CD4-positive, alpha-beta T cell treated with Interferon alpha-2 for 1 hour (primary cell): ENCODE measurements at regions not wholly inside any gene's neighbourhood (a gene's known extent, or its start where the extent isn't known, plus 50 kb on each side); places are given as distances from the start of the nearest gene placed in this dataset.
"Not testable (repeated sequence)": the region's sequence is repeated elsewhere in the genome, so short reads cannot be mapped to it uniquely, and the experiment has no call there.

Source experiments
- DNase-seq, 2 donors: peaks; one replicate each; pipeline ENCODE4 v3.0.0-alpha.2; 2020 to 2022

GRCh38 chr4:54409270-54409817 lies 180.3 kb downstream of the PDGFRA start:
- not testable (repeated sequence) for DNase-seq

GRCh38 chr4:54414545-54414944 lies 185.5 kb downstream of the PDGFRA start:
- no peak for DNase-seq

DNA sequence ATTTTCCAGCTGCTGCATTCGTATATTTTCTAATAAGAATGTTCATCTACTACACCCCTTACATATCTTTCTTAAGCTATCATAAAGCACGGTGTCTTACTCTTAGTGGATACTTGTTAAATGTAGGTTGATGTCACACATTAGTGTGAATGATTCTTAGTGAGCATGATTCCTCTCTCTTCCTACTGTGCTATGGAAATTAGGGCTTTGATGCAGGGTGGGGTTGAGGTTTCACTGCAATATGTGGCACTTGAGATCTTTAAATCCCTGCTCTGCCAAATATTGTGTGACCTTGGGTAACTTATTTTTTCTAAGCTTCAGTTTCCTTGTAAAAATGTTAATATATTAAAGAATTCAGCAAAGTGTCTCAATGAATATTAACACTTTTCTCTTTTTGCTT lies 188.4 kb downstream of the PDGFRA start:
- DNase-seq: no peak

DNA sequence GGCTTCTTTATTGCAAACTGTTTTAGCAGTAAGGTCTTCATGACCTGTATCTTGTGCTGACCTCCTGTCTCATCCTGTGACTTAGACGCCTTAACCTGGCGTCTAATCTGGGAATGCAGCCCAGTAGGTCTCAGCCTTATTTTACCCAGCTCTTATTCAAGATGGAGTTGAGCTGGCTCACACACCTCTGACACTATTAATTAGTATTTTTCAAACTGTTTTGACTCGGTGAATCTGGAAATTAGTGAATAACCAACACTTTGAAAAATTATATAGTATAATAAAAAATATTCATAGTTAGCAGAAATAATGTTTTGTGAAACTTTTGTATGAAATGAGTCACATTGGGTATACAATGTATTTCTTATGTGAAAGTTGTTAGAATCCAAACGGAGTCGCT lies 189.4 kb downstream of the PDGFRA start:
- DNase-seq: no peak

- DNase-seq: no peak
Measured at GRCh38 chr4:54423066-54423465, 194.0 kb downstream of the PDGFRA start.

GRCh38 chr4:54427826-54428225 lies 198.7 kb downstream of the PDGFRA start:
- DNase-seq: no peak

DNA sequence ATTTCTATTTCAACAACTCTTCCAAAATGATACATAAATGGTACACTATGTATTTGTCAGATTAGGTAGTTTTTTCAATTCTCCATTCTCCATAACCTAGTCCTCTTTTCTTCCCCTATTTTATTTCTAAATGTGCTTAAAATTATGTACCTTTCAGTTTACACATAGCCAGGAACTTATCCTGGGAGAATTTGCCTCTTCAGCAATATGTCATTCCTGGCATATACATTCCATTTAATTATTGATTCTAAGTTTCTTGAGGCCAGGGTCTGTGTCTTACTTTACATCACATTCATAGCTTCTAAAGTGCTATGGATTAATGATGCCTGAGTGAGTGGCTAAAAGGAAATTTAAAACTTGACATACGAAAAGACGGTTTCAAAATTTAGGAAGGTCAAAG lies 199.8 kb downstream of the PDGFRA start:
- DNase-seq: no peak

- DNase-seq: no peak
Measured at GRCh38 chr4:54433686-54434085, 204.6 kb downstream of the PDGFRA start.

DNA sequence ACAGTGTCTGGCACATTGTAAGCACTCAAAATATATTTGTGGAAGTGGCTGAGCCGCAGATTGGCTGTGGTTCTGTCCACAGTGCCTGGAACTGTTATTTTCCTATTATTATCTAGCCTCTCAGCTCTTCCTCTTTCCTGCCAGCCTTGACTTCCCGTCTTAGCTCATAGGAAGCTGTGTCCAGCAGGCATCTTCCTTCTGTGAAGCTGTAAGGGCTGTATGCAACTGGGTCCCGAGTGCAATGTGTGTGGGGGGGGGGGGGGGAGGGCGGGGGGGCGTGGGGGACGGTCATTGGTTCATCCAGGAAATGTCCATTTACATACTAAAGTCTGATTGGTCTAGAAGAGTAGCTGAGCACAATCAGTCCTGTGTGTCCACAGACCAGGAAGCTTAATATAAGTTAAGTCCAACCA lies 210.7 kb downstream of the PDGFRA start:
- peak; percentile 8 to 27 for DNase-seq

DNA sequence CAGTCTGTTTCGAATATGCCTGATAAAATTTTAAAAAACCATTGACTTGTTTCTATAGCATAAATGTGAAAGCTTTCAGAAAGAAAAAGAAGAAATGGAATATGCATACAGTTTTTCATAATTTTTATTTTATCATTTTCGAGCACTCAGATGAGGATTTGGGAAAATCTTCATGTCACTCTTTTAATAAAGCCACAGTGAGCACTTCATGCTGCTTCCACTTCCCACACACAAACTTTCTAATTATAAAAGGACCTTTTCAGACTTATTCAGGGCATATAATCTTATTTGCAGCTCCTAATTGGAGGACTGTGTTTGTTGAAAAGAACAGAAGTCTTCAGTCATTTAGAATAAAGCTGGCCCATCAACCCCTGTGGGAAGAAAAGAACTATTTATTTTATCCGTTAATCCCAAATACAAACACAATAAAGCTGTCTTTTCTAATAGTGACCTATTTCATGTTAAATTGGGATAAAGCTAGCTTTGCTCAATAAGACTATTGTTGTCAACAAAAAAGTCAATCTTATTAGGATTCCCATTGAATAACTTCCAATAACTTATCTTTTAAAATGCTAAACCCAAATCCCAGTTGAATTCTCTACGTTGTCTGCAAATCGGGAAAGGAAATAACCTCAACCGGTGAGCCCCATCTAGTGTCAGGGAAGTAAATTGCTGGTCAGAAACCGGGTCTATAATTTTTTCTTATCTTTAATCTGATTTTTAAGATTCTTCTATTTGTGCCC lies 211.5 kb downstream of the PDGFRA start:
- DNase-seq: no peak

DNA sequence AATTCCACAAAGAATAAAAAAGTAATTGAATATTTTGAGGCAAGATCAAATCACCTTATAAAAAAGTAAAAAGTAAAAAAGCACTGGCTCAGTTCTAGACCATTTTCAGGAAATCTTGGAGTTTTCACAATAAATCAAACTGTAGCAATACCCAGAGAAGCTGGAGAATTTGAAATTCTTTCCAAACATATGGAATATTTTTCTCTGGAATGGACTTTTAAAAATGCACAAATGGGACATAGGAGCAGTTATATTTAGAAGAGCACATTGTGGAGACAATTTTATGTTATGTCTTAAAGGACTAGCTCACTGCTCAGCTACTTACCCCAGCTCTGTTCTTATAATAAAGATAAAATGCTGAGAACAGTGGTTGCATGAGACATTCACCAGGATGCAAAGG lies 211.9 kb upstream of the KIT start:
- no peak for DNase-seq

- no peak for DNase-seq
Measured at GRCh38 chr4:54446581-54446980, 211.2 kb upstream of the KIT start.

DNA sequence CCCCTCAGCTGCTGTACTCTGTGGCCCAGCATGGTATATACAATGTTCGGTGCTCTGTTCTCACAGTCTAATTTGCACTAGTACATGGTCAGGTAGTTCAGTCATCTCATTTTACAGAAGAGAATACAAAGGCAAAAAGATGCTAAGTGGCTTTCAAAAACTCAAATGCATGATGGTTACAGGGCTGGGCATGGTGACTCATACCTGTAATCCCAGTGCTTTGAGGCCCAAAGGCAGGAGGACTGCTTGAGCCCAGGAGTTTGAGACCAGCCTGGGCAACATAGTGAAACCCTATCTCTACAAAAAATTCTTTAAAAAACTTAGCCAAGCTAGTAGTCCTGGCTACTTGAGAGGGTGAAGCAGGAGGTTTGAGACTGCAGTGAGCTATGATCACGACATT lies 210.5 kb upstream of the KIT start:
- DNase-seq: no peak

GRCh38 chr4:54449999-54450398 lies 207.8 kb upstream of the KIT start:
- no peak for DNase-seq

DNA sequence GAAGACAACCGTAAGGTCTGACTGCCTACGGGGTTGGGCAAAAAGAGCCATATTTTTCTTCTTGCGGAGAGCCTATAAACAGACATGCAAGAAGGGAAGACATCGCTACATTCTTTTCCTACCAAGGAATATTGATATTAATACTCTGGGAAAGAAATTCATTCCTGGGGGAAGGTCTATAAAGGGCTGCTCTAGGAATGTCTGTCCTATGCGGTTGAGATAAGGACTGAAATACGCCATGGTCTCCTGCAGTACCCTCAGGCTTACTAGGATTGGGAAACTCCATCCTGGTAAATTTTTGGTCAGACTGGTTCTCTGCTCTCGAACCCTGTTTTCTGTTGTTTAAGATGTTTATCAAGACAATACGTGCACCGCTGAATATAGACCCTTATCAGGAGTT lies 190.8 kb upstream of the KIT start:
- not testable (repeated sequence) for DNase-seq

DNA sequence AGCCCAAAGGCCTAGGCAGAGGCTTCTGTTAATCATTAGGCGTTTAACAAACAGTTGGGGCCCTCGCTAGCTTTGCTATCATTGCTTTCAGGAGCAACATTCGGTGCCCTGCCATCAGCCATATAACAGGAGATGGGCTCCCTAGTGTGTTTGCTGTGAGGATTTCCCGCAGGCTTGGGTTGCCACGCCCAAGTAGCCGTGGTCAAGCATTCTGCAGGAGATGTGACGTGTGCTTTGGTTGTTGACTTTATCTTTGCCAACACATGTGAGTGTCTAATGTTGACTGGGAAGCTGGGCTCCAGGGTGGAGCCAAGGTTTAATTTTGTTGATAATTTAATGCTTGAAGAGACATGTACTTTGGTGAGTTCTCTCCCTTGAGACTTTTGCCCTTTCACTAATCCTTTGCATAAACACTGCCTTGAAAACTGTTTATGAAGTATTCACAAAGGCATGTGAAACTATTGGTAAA lies 184.6 kb upstream of the KIT start:
- no peak for DNase-seq

- DNase-seq: no peak
Measured at GRCh38 chr4:54473798-54474197, 184.0 kb upstream of the KIT start.

DNA sequence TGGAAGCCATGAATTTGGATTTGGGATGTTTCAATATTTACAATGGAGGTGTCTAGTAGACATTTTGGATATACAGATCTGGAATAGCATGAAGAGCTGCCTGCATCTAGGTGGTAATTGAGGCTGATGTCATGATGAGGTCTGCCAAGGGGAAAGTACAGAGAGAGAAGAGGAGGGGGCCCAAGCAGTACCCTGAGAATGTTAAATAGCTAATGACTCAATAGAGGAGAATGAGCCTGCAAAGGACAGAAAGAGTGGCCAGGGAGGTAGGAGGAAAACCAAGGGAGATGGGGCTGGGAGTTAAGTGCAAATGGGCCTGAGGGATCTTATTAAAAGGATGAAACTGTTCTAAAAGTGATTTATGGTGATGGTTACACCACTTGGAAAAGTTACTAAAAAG lies 182.2 kb upstream of the KIT start:
- no peak for DNase-seq

DNA sequence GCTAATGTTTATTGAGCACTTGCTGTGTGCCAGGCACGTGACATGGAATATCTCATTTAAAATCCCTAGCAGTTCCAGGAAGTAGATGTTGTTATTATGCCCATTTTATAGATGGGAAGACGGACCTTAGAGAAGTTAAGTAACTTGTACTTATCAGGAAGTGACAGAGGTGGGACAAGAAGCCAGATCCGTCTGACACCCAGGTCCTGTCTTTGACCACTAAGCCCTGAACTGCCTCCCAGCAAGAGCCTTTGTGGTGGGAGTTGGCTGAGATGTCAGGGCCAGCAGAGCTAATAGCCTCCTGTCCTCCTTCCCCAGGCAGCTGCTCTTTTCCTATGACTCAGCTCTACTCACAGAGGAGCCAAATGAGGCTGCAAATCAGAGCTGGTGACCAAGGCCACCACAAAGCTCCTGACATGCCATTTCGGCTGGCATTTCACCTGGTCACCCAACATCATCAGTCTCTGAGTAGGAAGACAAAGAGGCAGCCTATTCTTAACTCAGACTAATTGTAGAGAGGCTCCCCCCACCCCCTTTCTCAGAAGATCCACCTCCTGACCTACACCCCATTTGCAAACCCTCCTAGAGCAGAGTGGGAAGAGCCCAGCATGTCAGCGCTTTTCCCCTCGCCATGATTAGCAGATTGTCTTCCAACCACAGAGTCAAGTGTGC lies 175.1 kb upstream of the KIT start:
- DNase-seq: no peak

DNA sequence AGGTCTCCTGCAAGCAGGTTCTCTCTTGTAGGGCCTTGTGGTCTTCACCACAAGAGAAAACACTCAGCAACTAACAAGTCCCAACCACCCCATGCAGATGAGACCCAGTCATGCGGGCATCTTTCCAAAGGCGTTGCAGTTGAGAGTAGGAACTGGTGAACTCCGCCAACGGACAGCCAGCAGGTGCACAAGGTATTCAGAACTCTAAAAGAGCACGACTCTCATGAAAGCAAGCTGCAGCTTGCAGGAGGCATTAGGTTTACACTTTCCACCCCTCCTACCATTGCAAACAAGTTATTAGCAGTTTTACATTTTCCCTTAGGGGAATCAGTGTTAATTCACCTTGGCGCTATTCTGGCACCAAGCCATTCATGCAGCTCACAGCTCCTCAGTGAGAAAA lies 173.4 kb upstream of the KIT start:
- DNase-seq: no peak

DNA sequence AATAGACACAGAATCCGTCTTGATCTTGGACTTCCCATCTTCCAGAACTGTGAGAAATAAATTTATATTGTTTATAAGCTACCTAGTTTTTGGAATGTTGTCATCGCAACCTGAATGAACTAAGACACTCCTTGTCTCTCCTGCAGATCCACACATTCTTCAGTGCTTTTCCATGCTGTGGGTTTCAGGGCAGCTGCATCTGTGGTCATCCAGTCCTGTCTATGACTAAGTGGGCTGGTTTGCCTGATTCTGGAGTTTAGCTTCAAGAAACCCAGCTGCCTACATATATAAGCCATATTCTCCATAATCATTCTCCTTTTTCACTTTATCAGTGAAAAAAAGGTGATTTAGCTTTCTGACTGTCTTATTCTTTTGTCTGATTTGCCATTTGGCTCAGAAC lies 170.3 kb upstream of the KIT start:
- no peak for DNase-seq

DNA sequence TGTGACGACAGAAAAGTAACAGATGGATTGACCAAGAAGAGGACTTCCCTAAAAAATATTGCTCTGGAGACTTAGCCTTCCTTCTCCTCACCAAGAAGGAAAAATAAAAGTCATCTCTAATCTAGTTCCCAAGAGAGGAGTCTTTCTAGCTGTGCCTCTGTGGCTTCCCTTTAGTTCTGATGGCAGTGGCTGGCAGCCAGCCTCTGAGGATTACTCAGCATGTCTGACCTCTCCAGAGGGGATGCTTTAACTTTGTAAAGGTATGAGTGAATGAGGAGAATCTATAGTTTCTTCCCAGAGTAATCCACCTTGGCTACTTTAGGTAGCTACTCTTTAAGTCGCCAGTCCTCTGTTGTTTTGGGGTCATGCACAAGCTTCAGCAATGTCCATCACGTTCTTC lies 163.9 kb upstream of the KIT start:
- DNase-seq: no peak

- DNase-seq: no peak
Measured at GRCh38 chr4:54495091-54495490, 162.7 kb upstream of the KIT start.

DNA sequence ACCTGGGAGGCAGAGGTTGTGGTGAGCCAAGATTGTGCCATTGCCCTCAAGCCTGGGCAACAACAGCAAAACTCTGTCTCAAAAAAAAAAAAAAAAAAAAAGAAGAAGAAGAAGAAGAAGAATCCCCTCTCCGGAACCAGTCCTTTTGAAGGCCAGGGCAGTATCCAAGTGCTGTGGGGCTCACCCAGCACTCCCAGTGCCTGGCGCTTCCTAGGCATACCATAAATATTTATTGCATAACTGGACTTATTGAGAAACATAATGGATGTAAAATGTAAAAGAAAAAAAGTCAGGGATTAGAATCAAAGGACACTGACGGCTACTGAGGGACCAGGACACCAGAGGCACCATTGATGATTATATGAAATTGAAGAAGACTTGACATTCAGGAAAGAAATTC lies 162.1 kb upstream of the KIT start:
- DNase-seq: no peak
